ENCODE measurements at regions not wholly inside any gene's neighbourhood (a gene's known extent, or its start where the extent isn't known, plus 50 kb on each side); places are given as distances from the start of the nearest gene placed in this dataset.
"Not testable (repeated sequence)": the region's sequence is repeated elsewhere in the genome, so short reads cannot be mapped to it uniquely, and the experiment has no call there.

- TF ChIP-seq, protein P1, sequence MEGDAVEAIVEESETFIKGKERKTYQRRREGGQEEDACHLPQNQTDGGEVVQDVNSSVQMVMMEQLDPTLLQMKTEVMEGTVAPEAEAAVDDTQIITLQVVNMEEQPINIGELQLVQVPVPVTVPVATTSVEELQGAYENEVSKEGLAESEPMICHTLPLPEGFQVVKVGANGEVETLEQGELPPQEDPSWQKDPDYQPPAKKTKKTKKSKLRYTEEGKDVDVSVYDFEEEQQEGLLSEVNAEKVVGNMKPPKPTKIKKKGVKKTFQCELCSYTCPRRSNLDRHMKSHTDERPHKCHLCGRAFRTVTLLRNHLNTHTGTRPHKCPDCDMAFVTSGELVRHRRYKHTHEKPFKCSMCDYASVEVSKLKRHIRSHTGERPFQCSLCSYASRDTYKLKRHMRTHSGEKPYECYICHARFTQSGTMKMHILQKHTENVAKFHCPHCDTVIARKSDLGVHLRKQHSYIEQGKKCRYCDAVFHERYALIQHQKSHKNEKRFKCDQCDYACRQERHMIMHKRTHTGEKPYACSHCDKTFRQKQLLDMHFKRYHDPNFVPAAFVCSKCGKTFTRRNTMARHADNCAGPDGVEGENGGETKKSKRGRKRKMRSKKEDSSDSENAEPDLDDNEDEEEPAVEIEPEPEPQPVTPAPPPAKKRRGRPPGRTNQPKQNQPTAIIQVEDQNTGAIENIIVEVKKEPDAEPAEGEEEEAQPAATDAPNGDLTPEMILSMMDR (IDR thresholded peaks at IDR 0.05; ENCODE audit: insufficient read depth, low read depth, low read length, missing control alignments), result no peak
- H3K4me3 ChIP-seq (ENCODE audit: low read depth, low read length), result no peak overlapping the region
- DNase-seq (ENCODE audit: low read depth), result no peak
Observed at GRCh38 chr13:78540058-78540457, 63.3 kb downstream of the POU4F1 start.

DNA sequence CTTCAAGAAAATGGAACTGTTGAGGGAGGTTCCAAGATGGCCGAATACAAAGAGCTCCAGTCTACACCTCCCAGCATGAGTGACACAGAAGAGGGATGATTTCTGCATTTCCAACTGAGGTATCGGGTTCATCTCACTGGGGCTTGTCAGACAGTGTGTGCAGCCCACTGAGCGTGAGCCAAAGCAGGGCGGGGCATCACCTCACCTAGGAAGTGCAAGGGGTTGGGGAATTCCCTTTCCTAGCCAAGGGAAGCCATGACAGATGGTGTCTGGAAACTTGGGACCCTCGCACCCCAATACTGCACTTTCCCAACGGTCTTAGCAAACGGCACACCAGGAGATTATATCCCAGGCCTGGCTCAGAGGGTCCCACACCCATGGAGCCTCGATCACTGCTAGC, 77.3 kb downstream of the POU4F1 start:
- not testable (repeated sequence) for DNase-seq (ENCODE audit: low read depth)

GRCh38 chr13:78524936-78525335, 78.4 kb downstream of the POU4F1 start:
- TF ChIP-seq, protein P1 (IDR thresholded peaks at IDR 0.05; ENCODE audit: insufficient read depth, low read depth, low read length, missing control alignments), result no peak
- H3K4me3 ChIP-seq (ENCODE audit: low read depth, low read length), result no peak overlapping the region
- no peak for DNase-seq (ENCODE audit: low read depth)

More for the DNA sequence above, 77.3 kb downstream of the POU4F1 start:
- not testable (repeated sequence) for H3K4me3 ChIP-seq (ENCODE audit: low read depth, low read length)

GRCh38 chr13:78521091-78521490, 82.3 kb downstream of the POU4F1 start:
- TF ChIP-seq, protein P1 (IDR thresholded peaks at IDR 0.05; ENCODE audit: insufficient read depth, low read depth, low read length, missing control alignments), result no peak
- no peak overlapping the region for H3K4me3 ChIP-seq (ENCODE audit: low read depth, low read length)
- DNase-seq (ENCODE audit: low read depth), result no peak

GRCh38 chr13:78520425-78520824, 82.9 kb downstream of the POU4F1 start:
- no peak overlapping the region for H3K4me3 ChIP-seq (ENCODE audit: low read depth, low read length)
- peak; percentile 10 for DNase-seq (ENCODE audit: low read depth)
- TF ChIP-seq, protein P1 (IDR thresholded peaks at IDR 0.05; ENCODE audit: insufficient read depth, low read depth, low read length, missing control alignments), result no peak

- H3K4me3 ChIP-seq (ENCODE audit: low read depth, low read length); DNase-seq (ENCODE audit: low read depth): not testable (repeated sequence)
Observed at GRCh38 chr13:78518482-78518881, 84.9 kb downstream of the POU4F1 start.

GRCh38 chr13:78499802-78500201, 103.5 kb downstream of the POU4F1 start:
- H3K4me3 ChIP-seq (ENCODE audit: low read depth, low read length), result no peak overlapping the region
- DNase-seq (ENCODE audit: low read depth), result no peak
- TF ChIP-seq, protein P1 (IDR thresholded peaks at IDR 0.05; ENCODE audit: insufficient read depth, low read depth, low read length, missing control alignments), result no peak

DNA sequence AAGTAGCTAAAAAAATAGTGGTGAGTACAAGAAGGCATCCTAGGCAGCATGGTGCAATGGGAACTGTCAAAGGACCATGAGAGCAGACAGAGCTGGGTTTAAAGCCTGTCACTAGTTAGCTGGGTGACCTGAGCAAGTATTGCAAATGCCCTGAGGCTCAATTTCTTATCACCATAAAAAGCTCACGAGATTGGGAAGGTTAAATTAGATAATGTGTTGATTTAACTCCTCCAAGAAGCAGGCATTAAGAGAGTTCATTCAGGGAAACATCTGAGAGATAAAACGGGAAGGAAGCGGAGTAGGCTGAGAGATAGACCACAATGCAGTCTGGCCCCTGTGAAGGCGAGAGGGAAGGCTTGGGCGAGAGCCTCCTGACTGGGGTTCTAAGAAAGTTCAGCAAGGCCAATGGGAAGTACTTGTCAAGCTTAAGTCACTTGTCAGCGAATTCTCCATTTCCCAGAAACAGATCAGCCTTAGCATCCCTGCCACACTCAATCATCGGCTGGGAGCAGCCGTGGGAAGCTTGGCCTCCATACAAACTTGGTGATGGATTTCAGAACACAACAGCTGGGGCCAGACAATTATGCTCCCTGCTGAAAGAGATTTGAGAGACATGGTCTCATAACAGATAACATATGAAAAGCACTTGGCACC, 105.5 kb downstream of the POU4F1 start:
- H3K4me3 ChIP-seq (ENCODE audit: low read depth, low read length), result no peak overlapping the region
- DNase-seq (ENCODE audit: low read depth), result no peak
- TF ChIP-seq, protein P1 (IDR thresholded peaks at IDR 0.05; ENCODE audit: insufficient read depth, low read depth, low read length, missing control alignments), result no peak
